CD14-positive monocyte (primary cell): ENCODE measurements at regions not wholly inside any gene's neighbourhood (a gene's known extent, or its start where the extent isn't known, plus 50 kb on each side); places are given as distances from the start of the nearest gene placed in this dataset.

Experiments
- DNase-seq, 3 donors: peaks; one replicate each; pipeline ENCODE4 v3.0.0-alpha.2; 2011 to 2022
- H2AFZ ChIP-seq: 2 replicates; pipeline ENCODE4 v1.6.0; 2012; ENCODE audit warnings: mild to moderate bottlenecking, low read depth, low read length, inconsistent platforms; ENCODE audit not compliant: insufficient read depth, poor library complexity, severe bottlenecking
- H3K27ac ChIP-seq, 2 donors: 1 replicate in 1 of 2; 2 replicates in 1 of 2; pipeline ENCODE4 v1.5.1; 2012 to 2013; ENCODE audit warnings: low read length in 2 of 2, control low read depth in 1 of 2, inconsistent platforms in 1 of 2, low read depth in 1 of 2, mild to moderate bottlenecking in 1 of 2
- H3K27me3 ChIP-seq, 2 donors: one replicate each; pipeline versions ENCODE4 v1.6.0 to v1.6.1; 2011 to 2013; ENCODE audit warnings: low read length in 2 of 2; ENCODE audit not compliant: control insufficient read depth in 2 of 2, insufficient read depth in 2 of 2
- H3K36me3 ChIP-seq, 2 donors: replicated peaks in 1 of 2; 1 replicate in 1 of 2; 2 replicates in 1 of 2; pipeline versions ENCODE4 v1.5.1 to v1.6.1; 2012 to 2013; ENCODE audit warnings: low read length in 2 of 2, control low read depth in 1 of 2, inconsistent platforms in 1 of 2, mild to moderate bottlenecking in 1 of 2; ENCODE audit not compliant: insufficient read depth in 2 of 2, control insufficient read depth in 1 of 2
- H3K4me1 ChIP-seq, 2 donors: 1 replicate in 1 of 2; 2 replicates in 1 of 2; pipeline versions ENCODE4 v1.5.1 to v1.6.1; 2012 to 2013; ENCODE audit warnings: low read length in 2 of 2, control low read depth in 1 of 2, inconsistent platforms in 1 of 2, mild to moderate bottlenecking in 1 of 2, moderate library complexity in 1 of 2; ENCODE audit not compliant: insufficient read depth in 2 of 2, control insufficient read depth in 1 of 2
- H3K4me2 ChIP-seq: replicated peaks from 2 replicates; pipeline ENCODE3; 2012; ENCODE audit warnings: low read length, moderate library complexity, mild to moderate bottlenecking; ENCODE audit not compliant: poor library complexity, severe bottlenecking; ENCODE audit errors: extremely low read depth
- H3K4me3 ChIP-seq, 3 experiments: fragments of 200-600 bp in 1 of 3; sonication (generic) in 1 of 3; replicated peaks in 1 of 3; 1 replicate in 2 of 3; 2 replicates in 1 of 3; pipeline ENCODE4 v1.5.1; 2011 to 2013; ENCODE audit warnings: low read length in 3 of 3, mild to moderate bottlenecking in 3 of 3, control low read depth in 2 of 3, low read depth in 2 of 3, inconsistent platforms in 1 of 3, moderate library complexity in 1 of 3
- H3K79me2 ChIP-seq: 2 replicates; pipeline ENCODE4 v1.6.0; 2012; ENCODE audit warnings: mild to moderate bottlenecking, control low read depth, inconsistent platforms, low read length, moderate library complexity; ENCODE audit not compliant: insufficient read depth
- H3K9ac ChIP-seq: 2 replicates; pipeline ENCODE4 v1.6.0; 2017; ENCODE audit warnings: low read length, mild to moderate bottlenecking; ENCODE audit not compliant: insufficient read depth, poor library complexity, severe bottlenecking
- H3K9me3 ChIP-seq, 2 donors: replicated peaks in 1 of 2; 1 replicate in 1 of 2; 2 replicates in 1 of 2; pipeline versions ENCODE4 v1.5.1 to v1.6.1; 2012 to 2013; ENCODE audit warnings: low read length in 2 of 2, control low read depth in 1 of 2; ENCODE audit not compliant: control insufficient read depth in 1 of 2, insufficient read depth in 1 of 2
- H4K20me1 ChIP-seq: 2 replicates; pipeline ENCODE4 v1.6.0; 2012; ENCODE audit warnings: mild to moderate bottlenecking, low read length, control low read depth, moderate library complexity; ENCODE audit not compliant: insufficient read depth
- H3K27ac Mint-ChIP-seq, 7 donors: one replicate each; pipeline ENCODE4 v1.8.0; 2020; ENCODE audit warnings: mild to moderate bottlenecking in 7 of 7, mixed read lengths in 7 of 7, moderate library complexity in 6 of 7, inconsistent platforms in 2 of 7
- H3K27me3 Mint-ChIP-seq, 3 donors: one replicate each; pipeline ENCODE4 v1.8.0; 2021 to 2022; ENCODE audit warnings: low read depth in 3 of 3, mild to moderate bottlenecking in 3 of 3, mixed read lengths in 3 of 3, moderate library complexity in 3 of 3, inconsistent platforms in 1 of 3
- H3K36me3 Mint-ChIP-seq, 2 donors: one replicate each; pipeline ENCODE4 v1.8.0; 2020; ENCODE audit warnings: mixed read lengths in 2 of 2, inconsistent platforms in 1 of 2, mild to moderate bottlenecking in 1 of 2
- H3K4me1 Mint-ChIP-seq: one replicate; pipeline ENCODE4 v1.8.0; 2020; ENCODE audit warnings: mild to moderate bottlenecking, mixed read lengths
- H3K4me3 Mint-ChIP-seq, 2 donors: one replicate each; pipeline ENCODE4 v1.8.0; 2020; ENCODE audit warnings: mild to moderate bottlenecking in 2 of 2, mixed read lengths in 2 of 2, moderate library complexity in 1 of 2
- H3K9me3 Mint-ChIP-seq, 7 donors: one replicate each; pipeline ENCODE4 v1.8.0; 2020 to 2022; ENCODE audit warnings: mixed read lengths in 7 of 7, mild to moderate bottlenecking in 6 of 7, moderate library complexity in 6 of 7, inconsistent platforms in 2 of 7
- WGBS: methylation state at CpG from one replicate; pipeline ENCODE4 v1.1.5; 2013; ENCODE audit warnings: missing lambda C conversion rate; ENCODE audit not compliant: insufficient coverage; 5-methylcytosine and 5-hydroxymethylcytosine counted together
- intact Hi-C, 2 donors: fragments of 100-400 bp; cut with micrococcal nuclease; formaldehyde crosslinking; loops; one replicate each; pipeline versions ENCODE4 v1.15.0 to v1.15.1; 2023
- TF ChIP-seq, protein P1 (sequence below): fragments of 200-600 bp; IDR thresholded peaks from one replicate; pipeline ENCODE4 v1.8.0; 2022; ENCODE audit warnings: antibody characterized with exemption, mild to moderate bottlenecking

DNA sequence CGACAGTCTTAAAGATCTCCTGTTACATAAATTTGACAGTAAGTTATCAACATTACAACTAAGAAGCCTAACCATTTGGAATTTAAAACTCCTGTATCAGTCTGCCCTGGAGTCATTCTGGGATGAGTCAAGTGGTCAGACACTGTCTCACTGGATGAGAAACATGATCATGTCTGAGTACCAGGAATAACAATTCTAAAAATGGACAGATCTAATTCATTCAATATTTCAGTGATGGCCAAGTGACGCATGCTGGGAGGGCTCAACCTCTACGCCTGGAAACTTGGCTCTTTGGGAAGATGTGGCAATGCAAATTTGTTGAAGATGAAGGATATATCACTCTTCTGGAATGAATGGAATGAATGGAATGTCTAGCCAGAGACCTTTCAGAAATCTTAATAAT is 1427.2 kb downstream of the STIM2 start:
- Histone ChIP-seq H3K4me3 (no peak overlapping the region), H3K4me1 (no peaks in the 10 kb centered on the region), H3K9me3 (no peaks in the 10 kb centered on the region), H2AFZ (no peak overlapping the region), H3K27ac (no peak overlapping the region), H3K9ac (no peak overlapping the region), H3K27me3 (no peaks in the 10 kb centered on the region), H4K20me1 (no peaks in the 10 kb centered on the region), H3K36me3 (no peaks in the 10 kb centered on the region), H3K79me2 (no peaks in the 10 kb centered on the region), H3K4me2 (no peak overlapping the region)
- no peak overlapping the region for H3K27ac Mint-ChIP-seq
- 80% methylated on average over 1 of the region's 3 CpGs for WGBS
- no peak overlapping the region for H3K4me3 Mint-ChIP-seq
- no peak for DNase-seq
- TF ChIP-seq, protein P1, sequence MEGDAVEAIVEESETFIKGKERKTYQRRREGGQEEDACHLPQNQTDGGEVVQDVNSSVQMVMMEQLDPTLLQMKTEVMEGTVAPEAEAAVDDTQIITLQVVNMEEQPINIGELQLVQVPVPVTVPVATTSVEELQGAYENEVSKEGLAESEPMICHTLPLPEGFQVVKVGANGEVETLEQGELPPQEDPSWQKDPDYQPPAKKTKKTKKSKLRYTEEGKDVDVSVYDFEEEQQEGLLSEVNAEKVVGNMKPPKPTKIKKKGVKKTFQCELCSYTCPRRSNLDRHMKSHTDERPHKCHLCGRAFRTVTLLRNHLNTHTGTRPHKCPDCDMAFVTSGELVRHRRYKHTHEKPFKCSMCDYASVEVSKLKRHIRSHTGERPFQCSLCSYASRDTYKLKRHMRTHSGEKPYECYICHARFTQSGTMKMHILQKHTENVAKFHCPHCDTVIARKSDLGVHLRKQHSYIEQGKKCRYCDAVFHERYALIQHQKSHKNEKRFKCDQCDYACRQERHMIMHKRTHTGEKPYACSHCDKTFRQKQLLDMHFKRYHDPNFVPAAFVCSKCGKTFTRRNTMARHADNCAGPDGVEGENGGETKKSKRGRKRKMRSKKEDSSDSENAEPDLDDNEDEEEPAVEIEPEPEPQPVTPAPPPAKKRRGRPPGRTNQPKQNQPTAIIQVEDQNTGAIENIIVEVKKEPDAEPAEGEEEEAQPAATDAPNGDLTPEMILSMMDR: no peak
- H3K4me1 Mint-ChIP-seq: no peaks in the 10 kb centered on the region
- intact Hi-C loops: no loop called here
- peaks cover 0 to 4% (median 0%) of the 10 kb centered on the region in 7 donors for H3K9me3 Mint-ChIP-seq
- no peaks in the 10 kb centered on the region for H3K36me3 Mint-ChIP-seq
- H3K27me3 Mint-ChIP-seq: peaks cover 0 to 2% (median 0%) of the 10 kb centered on the region in 3 donors

DNA sequence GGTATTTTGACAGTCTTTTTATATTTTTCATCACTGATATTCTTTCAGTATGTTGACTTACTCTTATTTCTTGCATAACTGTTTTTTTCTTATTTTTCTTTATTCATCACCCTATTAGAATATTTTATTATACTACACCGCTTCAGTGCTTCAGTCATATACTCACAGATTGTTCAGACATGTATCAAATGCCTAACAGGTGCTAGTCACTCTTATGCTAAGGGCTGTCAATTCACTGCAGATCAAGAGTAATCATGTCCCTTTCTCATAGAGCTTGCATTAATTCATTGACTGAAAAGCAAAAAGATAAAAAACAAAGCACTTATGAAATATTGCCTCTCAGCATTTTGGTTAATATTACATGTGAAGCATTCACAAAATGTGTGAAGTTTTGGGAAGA is 1435.6 kb downstream of the STIM2 start:
- Mint-ChIP-seq H3K27ac (no peak overlapping the region), H3K36me3 (no peaks in the 10 kb centered on the region), H3K9me3 (peaks cover 0 to 6% (median 2%) of the 10 kb centered on the region in 7 donors), H3K4me1 (no peaks in the 10 kb centered on the region), H3K27me3 (no peaks in the 10 kb centered on the region), H3K4me3 (no peak overlapping the region)
- Histone ChIP-seq H3K9me3 (no peaks in the 10 kb centered on the region), H3K79me2 (no peaks in the 10 kb centered on the region), H3K9ac (no peak overlapping the region), H4K20me1 (no peaks in the 10 kb centered on the region), H3K27me3 (no peaks in the 10 kb centered on the region), H3K4me2 (no peak overlapping the region), H2AFZ (no peak overlapping the region), H3K4me1 (no peaks in the 10 kb centered on the region), H3K4me3 (no peak overlapping the region), H3K36me3 (no peaks in the 10 kb centered on the region), H3K27ac (no peak overlapping the region)
- 100% methylated on average over 1 of the region's 1 CpG for WGBS
- no peak for DNase-seq
- TF ChIP-seq, protein P1: no peak
- intact Hi-C loops: no loop called here
